ENCODE measurements at regions not wholly inside any gene's neighbourhood (a gene's known extent, or its start where the extent isn't known, plus 50 kb on each side); places are given as distances from the start of the nearest gene placed in this dataset.

DNA sequence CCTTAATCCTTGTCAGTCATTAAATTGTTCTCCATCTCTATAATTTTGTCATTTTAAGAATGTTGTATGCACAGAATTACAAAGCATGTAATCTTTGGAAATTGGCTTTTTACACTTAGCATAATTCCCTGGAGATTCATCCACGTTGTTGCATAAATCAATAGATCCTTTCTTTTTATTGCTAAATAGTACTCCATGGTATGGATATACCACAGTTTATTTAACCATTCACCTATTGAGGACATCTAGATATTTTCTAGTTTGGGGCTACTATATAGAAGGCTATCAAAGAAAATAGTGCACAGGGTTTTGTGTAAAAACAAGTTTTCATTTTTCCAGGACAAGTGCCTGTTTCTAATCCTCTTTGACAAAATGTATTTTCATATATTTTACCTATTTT is 523.6 kb upstream of the KLF12 start:
- ATAC-seq (no peak), FAIRE-seq (no peak), DNase-seq (ENCODE audit: low read depth, low spot score) (no peak)
- 0% methylated on average over 1 of the region's 1 CpG for WGBS (ENCODE audit: insufficient coverage, insufficient replicate concordance, low lambda C conversion rate, missing lambda C conversion rate)
- POLR2A ChIA-PET = no interaction called here
- no peaks in the 10 kb centered on the region for H3K36me3 ChIP-seq (ENCODE audit: control insufficient read depth in 2 of 2, insufficient read depth in 2 of 2, low read length in 1 of 2)
- RAD21 ChIA-PET (ENCODE audit: unreplicated experiment) = no interaction called here
- SMC1A ChIA-PET (ENCODE audit: uncharacterized antibody, unreplicated experiment) = no interaction called here
- CTCF ChIA-PET = no interaction called here
- intact Hi-C loops (cut with micrococcal nuclease; ENCODE audit: unreplicated experiment) (no loop called here), in situ Hi-C loops (cut with MboI) (no loop called here)
- H3K79me2 ChIP-seq (ENCODE audit: control insufficient read depth, insufficient read depth, low read length) = no peaks in the 10 kb centered on the region
- TF ChIP-seq JUND (IDR thresholded peaks at IDR 0.05; ENCODE audit: low read depth, low read length) (no peak), GABPA (IDR thresholded peaks at IDR 0.05; ENCODE audit: low read depth) (no peak), HDAC2 (IDR thresholded peaks at IDR 0.05) (no peak), MXI1 (IDR thresholded peaks at IDR 0.05; ENCODE audit: low read depth, low read length) (no peak)
- H3K9me3 ChIP-seq (replicated peaks; ENCODE audit: control insufficient read depth, insufficient read depth, low read length) = no peaks in the 10 kb centered on the region
- H3K9ac ChIP-seq (ENCODE audit: control insufficient read depth, insufficient read depth, low read length) = no peak overlapping the region
- H3K4me3 ChIP-seq = no peak overlapping the region
- no TSS peak for BruUV-seq (replicated peaks)
- no peaks in the 10 kb centered on the region for H3K4me1 ChIP-seq (ENCODE audit: control insufficient read depth, insufficient read depth, low read length)
- H3K27me3 ChIP-seq (replicated peaks in 1 of 2; ENCODE audit: control insufficient read depth in 2 of 2, insufficient read depth in 2 of 2, low read length in 1 of 2) = no peaks in the 10 kb centered on the region
- H4K20me1 ChIP-seq (ENCODE audit: control insufficient read depth, insufficient read depth) = no peaks in the 10 kb centered on the region
- H2AFZ ChIP-seq (ENCODE audit: control insufficient read depth, low read depth, low read length) = no peak overlapping the region
- H3K4me2 ChIP-seq (ENCODE audit: control insufficient read depth, insufficient read depth) = no peak overlapping the region
- no peak overlapping the region for H3K27ac ChIP-seq (ENCODE audit: control insufficient read depth, insufficient read depth)

- ATAC-seq (no peak), FAIRE-seq (no peak)
- RAD21 ChIA-PET (ENCODE audit: unreplicated experiment) = no interaction called here
Measured at GRCh38 chr13:74651121-74651520, 516.9 kb upstream of the KLF12 start.

More at GRCh38 chr13:74651121-74651520, 516.9 kb upstream of the KLF12 start:
- H2AFZ ChIP-seq (ENCODE audit: control insufficient read depth, low read depth, low read length) = no peak overlapping the region
- no peaks in the 10 kb centered on the region for H3K4me1 ChIP-seq (ENCODE audit: control insufficient read depth, insufficient read depth, low read length)
- ChIA-PET POLR2A (no interaction called here), CTCF (no interaction called here), SMC1A (ENCODE audit: uncharacterized antibody, unreplicated experiment) (no interaction called here)
- H3K36me3 ChIP-seq (ENCODE audit: control insufficient read depth in 2 of 2, insufficient read depth in 2 of 2, low read length in 1 of 2) = no peaks in the 10 kb centered on the region
- in situ Hi-C loops (cut with MboI) (no loop called here), intact Hi-C loops (cut with micrococcal nuclease; ENCODE audit: unreplicated experiment) (no loop called here)
- WGBS (ENCODE audit: insufficient coverage, insufficient replicate concordance, low lambda C conversion rate, missing lambda C conversion rate) = 0% methylated on average over 1 of the region's 1 CpG
- H3K4me2 ChIP-seq (ENCODE audit: control insufficient read depth, insufficient read depth) = no peak overlapping the region
- no peaks in the 10 kb centered on the region; a peak in 1 of 4 replicates for H3K27me3 ChIP-seq (replicated peaks in 1 of 2; ENCODE audit: control insufficient read depth in 2 of 2, insufficient read depth in 2 of 2, low read length in 1 of 2)
- TF ChIP-seq YY1 (IDR thresholded peaks at IDR 0.05; ENCODE audit: low read depth, low read length) = no peak
- no peak for TF ChIP-seq PML (IDR thresholded peaks at IDR 0.05; ENCODE audit: low read length)
- no TSS peak for BruUV-seq (replicated peaks)
- H4K20me1 ChIP-seq (ENCODE audit: control insufficient read depth, insufficient read depth) = no peaks in the 10 kb centered on the region
- no peak overlapping the region for H3K4me3 ChIP-seq
- H3K79me2 ChIP-seq (ENCODE audit: control insufficient read depth, insufficient read depth, low read length) = no peaks in the 10 kb centered on the region
- H3K9me3 ChIP-seq (replicated peaks; ENCODE audit: control insufficient read depth, insufficient read depth, low read length) = no peaks in the 10 kb centered on the region
- no peak for DNase-seq (ENCODE audit: low read depth, low spot score)
- no peak overlapping the region for H3K27ac ChIP-seq (ENCODE audit: control insufficient read depth, insufficient read depth)
- H3K9ac ChIP-seq (ENCODE audit: control insufficient read depth, insufficient read depth, low read length) = no peak overlapping the region
